ENCODE measurements at regions not wholly inside any gene's neighbourhood (a gene's known extent, or its start where the extent isn't known, plus 50 kb on each side); places are given as distances from the start of the nearest gene placed in this dataset.

- no peak overlapping the region for H3K4me3 Mint-ChIP-seq (ENCODE audit: unreplicated experiment)
- peaks cover 7% of the 10 kb centered on the region for H3K36me3 Mint-ChIP-seq (ENCODE audit: low read depth, unreplicated experiment)
- peak overlapping the region; percentile 32 for H3K27ac Mint-ChIP-seq (ENCODE audit: unreplicated experiment)
- no peaks in the 10 kb centered on the region for H3K9me3 Mint-ChIP-seq (ENCODE audit: unreplicated experiment)
- TF ChIP-seq CTCF (IDR thresholded peaks at IDR 0.05; ENCODE audit: unreplicated experiment): no peak
- H3K27me3 Mint-ChIP-seq (ENCODE audit: unreplicated experiment): peaks cover 7% of the 10 kb centered on the region
- DNase-seq (ENCODE audit: low spot score): no peak
- peaks cover 13% of the 10 kb centered on the region for H3K4me1 Mint-ChIP-seq (ENCODE audit: unreplicated experiment)
Measured at GRCh38 chr15:66882251-66883020, 180.4 kb downstream of the SMAD6 start.

- H3K4me1 Mint-ChIP-seq (ENCODE audit: unreplicated experiment): peaks cover 8% of the 10 kb centered on the region
- DNase-seq (ENCODE audit: low spot score): no peak
- no peak overlapping the region for H3K4me3 Mint-ChIP-seq (ENCODE audit: unreplicated experiment)
- H3K27me3 Mint-ChIP-seq (ENCODE audit: unreplicated experiment): peaks cover 4% of the 10 kb centered on the region
- peaks cover 12% of the 10 kb centered on the region for H3K36me3 Mint-ChIP-seq (ENCODE audit: low read depth, unreplicated experiment)
- H3K9me3 Mint-ChIP-seq (ENCODE audit: unreplicated experiment): no peaks in the 10 kb centered on the region
- TF ChIP-seq CTCF (IDR thresholded peaks at IDR 0.05; ENCODE audit: unreplicated experiment): no peak
- no peak overlapping the region for H3K27ac Mint-ChIP-seq (ENCODE audit: unreplicated experiment)
Measured at GRCh38 chr15:66883284-66883911, 181.4 kb downstream of the SMAD6 start.

DNA sequence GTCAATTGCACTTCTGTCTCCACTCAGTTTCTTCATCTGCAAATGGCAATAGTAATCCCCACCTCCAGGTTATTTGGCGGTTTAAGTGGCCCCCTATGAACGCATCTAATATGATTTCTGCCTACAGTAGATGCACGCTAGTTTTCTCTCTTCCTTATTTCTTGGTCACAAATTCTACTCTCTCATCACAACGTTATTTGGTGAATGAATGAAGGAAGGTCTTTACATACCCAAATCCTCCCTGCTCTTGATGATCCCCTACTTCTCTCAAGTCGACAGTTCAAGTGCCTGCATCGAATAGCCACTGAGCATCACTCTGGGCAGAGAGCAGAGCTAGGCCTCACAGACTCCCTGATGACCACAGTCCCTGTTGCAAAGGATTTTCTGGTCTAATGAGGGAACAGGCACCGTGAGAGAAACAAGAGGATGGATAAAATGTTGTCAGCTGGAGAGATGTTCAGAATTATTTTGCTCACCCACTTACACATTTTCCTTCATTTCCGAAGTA, 181.2 kb upstream of the SMAD3 start:
- DNase-seq (ENCODE audit: low spot score): no peak
- peaks cover 5% of the 10 kb centered on the region for H3K4me1 Mint-ChIP-seq (ENCODE audit: unreplicated experiment)
- TF ChIP-seq CTCF (IDR thresholded peaks at IDR 0.05; ENCODE audit: unreplicated experiment): no peak
- H3K4me3 Mint-ChIP-seq (ENCODE audit: unreplicated experiment): no peak overlapping the region
- H3K9me3 Mint-ChIP-seq (ENCODE audit: unreplicated experiment): no peaks in the 10 kb centered on the region
- H3K36me3 Mint-ChIP-seq (ENCODE audit: low read depth, unreplicated experiment): peaks cover 12% of the 10 kb centered on the region
- no peak overlapping the region for H3K27ac Mint-ChIP-seq (ENCODE audit: unreplicated experiment)
- H3K27me3 Mint-ChIP-seq (ENCODE audit: unreplicated experiment): peaks cover 4% of the 10 kb centered on the region

- Mint-ChIP-seq H3K27me3 (ENCODE audit: unreplicated experiment) (peaks cover 4% of the 10 kb centered on the region), H3K36me3 (ENCODE audit: low read depth, unreplicated experiment) (peaks cover 12% of the 10 kb centered on the region), H3K4me3 (ENCODE audit: unreplicated experiment) (no peak overlapping the region), H3K27ac (ENCODE audit: unreplicated experiment) (no peak overlapping the region), H3K9me3 (ENCODE audit: unreplicated experiment) (no peaks in the 10 kb centered on the region), H3K4me1 (ENCODE audit: unreplicated experiment) (peaks cover 5% of the 10 kb centered on the region)
- no peak for TF ChIP-seq CTCF (IDR thresholded peaks at IDR 0.05; ENCODE audit: unreplicated experiment)
- DNase-seq (ENCODE audit: low spot score): no peak
Measured at GRCh38 chr15:66884661-66885237, 180.7 kb upstream of the SMAD3 start.

Data from endothelial cell (in vitro differentiated cells).